GM21529 (cell line): ENCODE measurements at regions not wholly inside any gene's neighbourhood (a gene's known extent, or its start where the extent isn't known, plus 50 kb on each side); places are given as distances from the start of the nearest gene placed in this dataset.

Source experiments
- ATAC-seq: cut with Tn5 transposase; IDR thresholded peaks from one replicate; pipeline ENCODE4 v1.9.1; 2021; ENCODE audit not compliant: unreplicated experiment

- no peak for ATAC-seq
Measured at GRCh38 chr3:63199606-63200005, 78.5 kb upstream of the SYNPR start.

GRCh38 chr3:63202529-63202928 is 75.6 kb upstream of the SYNPR start:
- no peak for ATAC-seq

- no peak for ATAC-seq
Measured at GRCh38 chr3:63207066-63207590, 71.0 kb upstream of the SYNPR start.

GRCh38 chr3:63228087-63228486 is 50.0 kb upstream of the SYNPR start:
- no peak for ATAC-seq
